ENCODE measurements at regions not wholly inside any gene's neighbourhood (a gene's known extent, or its start where the extent isn't known, plus 50 kb on each side); places are given as distances from the start of the nearest gene placed in this dataset.
"Not testable (repeated sequence)": the region's sequence is repeated elsewhere in the genome, so short reads cannot be mapped to it uniquely, and the experiment has no call there.

GRCh38 chr17:72472853-72473390 lies 352.1 kb downstream of the SOX9 start:
- not testable (repeated sequence) for DNase-seq (ENCODE audit: low spot score)

GRCh38 chr17:72474243-72474642 lies 353.4 kb downstream of the SOX9 start:
- no peak for DNase-seq (ENCODE audit: low spot score)

GRCh38 chr17:72474719-72475477 lies 354.1 kb downstream of the SOX9 start:
- DNase-seq (ENCODE audit: low spot score), result no peak

GRCh38 chr17:72476134-72476533 lies 355.3 kb downstream of the SOX9 start:
- no peak for DNase-seq (ENCODE audit: low spot score)

GRCh38 chr17:72476575-72476986 lies 355.8 kb downstream of the SOX9 start:
- DNase-seq (ENCODE audit: low spot score), result no peak

- DNase-seq (ENCODE audit: low spot score), result no peak
Observed at GRCh38 chr17:72477491-72477890, 356.7 kb downstream of the SOX9 start.

GRCh38 chr17:72479113-72479512 lies 358.3 kb downstream of the SOX9 start:
- DNase-seq (ENCODE audit: low spot score), result no peak

GRCh38 chr17:72481572-72481971 lies 360.8 kb downstream of the SOX9 start:
- DNase-seq (ENCODE audit: low spot score), result no peak

- DNase-seq (ENCODE audit: low spot score), result no peak
Observed at GRCh38 chr17:72485596-72485995, 364.8 kb downstream of the SOX9 start.

GRCh38 chr17:72486806-72487205 lies 366.0 kb downstream of the SOX9 start:
- no peak for DNase-seq (ENCODE audit: low spot score)

GRCh38 chr17:72487731-72488494 lies 367.1 kb downstream of the SOX9 start:
- DNase-seq (ENCODE audit: low spot score), result no peak

GRCh38 chr17:72488555-72489271 lies 367.9 kb downstream of the SOX9 start:
- DNase-seq (ENCODE audit: low spot score), result no peak

- no peak for DNase-seq (ENCODE audit: low spot score)
Observed at GRCh38 chr17:72489272-72489641, 368.4 kb downstream of the SOX9 start.

GRCh38 chr17:72491102-72491501 lies 370.3 kb downstream of the SOX9 start:
- no peak for DNase-seq (ENCODE audit: low spot score)

GRCh38 chr17:72492494-72492893 lies 371.7 kb downstream of the SOX9 start:
- no peak for DNase-seq (ENCODE audit: low spot score)

GRCh38 chr17:72492941-72493340 lies 372.1 kb downstream of the SOX9 start:
- no peak for DNase-seq (ENCODE audit: low spot score)

GRCh38 chr17:72494566-72494965 lies 373.7 kb downstream of the SOX9 start:
- no peak for DNase-seq (ENCODE audit: low spot score)

- DNase-seq (ENCODE audit: low spot score), result no peak
Observed at GRCh38 chr17:72496461-72496860, 375.6 kb downstream of the SOX9 start.

GRCh38 chr17:72497915-72498314 lies 377.1 kb downstream of the SOX9 start:
- DNase-seq (ENCODE audit: low spot score), result no peak

- DNase-seq (ENCODE audit: low spot score), result no peak
Observed at GRCh38 chr17:72498364-72499210, 377.8 kb downstream of the SOX9 start.

Data from activated CD4-positive, alpha-beta T cell treated with anti-CD3 and anti-CD28 coated beads, Interleukin-2, Interleukin-4, amounts not matched to agents 100 ng/mL and 50 ng/mL, durations not matched to agents 16 hours and 8 hours (primary cell).